ENCODE measurements at regions not wholly inside any gene's neighbourhood (a gene's known extent, or its start where the extent isn't known, plus 50 kb on each side); places are given as distances from the start of the nearest gene placed in this dataset.

DNA sequence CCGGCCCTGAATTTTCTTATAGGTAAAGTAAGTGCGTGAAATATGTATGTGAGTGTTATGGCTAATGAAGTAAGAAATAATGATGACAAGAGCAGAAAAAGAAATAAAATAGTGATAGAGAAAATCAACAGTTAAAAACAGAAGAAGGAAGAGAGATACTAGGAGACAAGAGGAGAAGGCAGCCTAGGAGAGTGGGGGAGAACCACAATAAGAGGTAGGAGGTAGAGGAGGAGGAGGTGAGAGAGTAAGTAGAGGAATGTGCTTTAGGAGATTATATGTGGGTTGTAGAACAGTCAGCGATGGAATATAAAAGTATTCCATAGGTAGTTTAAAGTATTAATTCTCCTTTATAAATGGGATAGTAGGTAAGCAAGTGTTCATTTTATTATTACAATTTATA is 861.5 kb upstream of the B3GALT2 start:
- Histone ChIP-seq H3K4me3 (no peak overlapping the region), H3K4me1 (ENCODE audit: control insufficient read depth, insufficient read depth, low read length) (no peaks in the 10 kb centered on the region), H3K27ac (ENCODE audit: control insufficient read depth, insufficient read depth) (no peak overlapping the region), H3K4me2 (ENCODE audit: control insufficient read depth, insufficient read depth) (no peak overlapping the region), H3K27me3 (replicated peaks in 1 of 2; ENCODE audit: control insufficient read depth in 2 of 2, insufficient read depth in 2 of 2, low read length in 1 of 2) (no peaks in the 10 kb centered on the region), H3K36me3 (ENCODE audit: control insufficient read depth in 2 of 2, insufficient read depth in 2 of 2, low read length in 1 of 2) (no peaks in the 10 kb centered on the region), H3K9ac (ENCODE audit: control insufficient read depth, insufficient read depth, low read length) (no peak overlapping the region), H3K9me3 (replicated peaks; ENCODE audit: control insufficient read depth, insufficient read depth, low read length) (no peaks in the 10 kb centered on the region), H4K20me1 (ENCODE audit: control insufficient read depth, insufficient read depth) (no peaks in the 10 kb centered on the region), H2AFZ (ENCODE audit: control insufficient read depth, low read depth, low read length) (no peak overlapping the region), H3K79me2 (ENCODE audit: control insufficient read depth, insufficient read depth, low read length) (no peaks in the 10 kb centered on the region)
- no TSS peak for BruUV-seq (replicated peaks)
- WGBS (ENCODE audit: insufficient coverage, insufficient replicate concordance, low lambda C conversion rate, missing lambda C conversion rate): 97% methylated on average over 2 of the region's 3 CpGs
- CTCF ChIA-PET: no interaction called here
- SMC1A ChIA-PET (ENCODE audit: uncharacterized antibody, unreplicated experiment): no interaction called here
- POLR2A ChIA-PET: no interaction called here
- intact Hi-C loops (cut with micrococcal nuclease; ENCODE audit: unreplicated experiment): no loop called here
- no peak for ATAC-seq
- in situ Hi-C loops (cut with MboI): no loop called here
- no peak for FAIRE-seq
- TF ChIP-seq SMARCA5 (IDR thresholded peaks at IDR 0.05) (no peak), NBN (IDR thresholded peaks at IDR 0.05) (no peak), HDGF (IDR thresholded peaks at IDR 0.05) (no peak), ZNF274 (IDR thresholded peaks at IDR 0.05; ENCODE audit: insufficient read depth, insufficient read length) (no peak), NFXL1 (IDR thresholded peaks at IDR 0.05; ENCODE audit: borderline replicate concordance) (no peak), SIX5 (IDR thresholded peaks at IDR 0.05; ENCODE audit: low read depth, low read length, severe bottlenecking) (no peak), NR2F1 (conservative IDR thresholded peaks at IDR 0.05) (no peak), NFYB (IDR thresholded peaks at IDR 0.05; ENCODE audit: insufficient read depth, low read depth, low read length) (no peak), PRDM15 (CRISPR knock-in tag; IDR thresholded peaks at IDR 0.05) (no peak), GATAD2B (conservative IDR thresholded peaks at IDR 0.05; ENCODE audit: low read depth) (no peak), KDM1A (IDR thresholded peaks at IDR 0.05; ENCODE audit: borderline replicate concordance) (no peak), STAT3 (IDR thresholded peaks at IDR 0.05; ENCODE audit: low read depth, low read length) (no peak)
- RAD21 ChIA-PET (ENCODE audit: unreplicated experiment): no interaction called here
- DNase-seq (ENCODE audit: low read depth, low spot score): no peak
